Activated CD4-positive, alpha-beta T cell treated with anti-CD3 and anti-CD28 coated beads, Interleukin-2, amount 50 U/mL, for 4 hours (primary cell): ENCODE measurements at regions not wholly inside any gene's neighbourhood (a gene's known extent, or its start where the extent isn't known, plus 50 kb on each side); places are given as distances from the start of the nearest gene placed in this dataset.
"Not testable (repeated sequence)": the region's sequence is repeated elsewhere in the genome, so short reads cannot be mapped to it uniquely, and the experiment has no call there.

Source experiments
- DNase-seq, 2 experiments: peaks; one replicate each; pipeline ENCODE4 v3.0.0-alpha.2; 2020

DNA sequence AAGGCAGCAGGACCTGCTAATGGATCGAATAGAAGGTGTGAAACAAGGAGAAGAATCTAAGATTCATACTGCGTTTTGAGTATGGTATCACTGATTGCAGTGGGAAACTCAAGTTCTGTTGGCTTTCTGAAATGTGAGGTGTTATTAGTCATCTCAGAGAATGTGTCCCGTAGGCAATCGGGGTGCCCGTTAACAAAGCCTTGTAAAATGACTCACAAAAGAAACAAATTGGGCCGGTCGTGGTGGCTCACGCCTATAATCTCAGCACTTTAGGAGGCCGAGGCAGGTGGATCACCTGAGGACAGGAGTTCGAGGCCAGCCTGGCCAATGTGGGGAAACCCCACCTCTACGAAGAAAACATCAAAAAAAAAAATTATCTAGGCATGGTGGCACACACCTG lies 118.2 kb upstream of the C7orf33 start:
- DNase-seq = no peak

DNA sequence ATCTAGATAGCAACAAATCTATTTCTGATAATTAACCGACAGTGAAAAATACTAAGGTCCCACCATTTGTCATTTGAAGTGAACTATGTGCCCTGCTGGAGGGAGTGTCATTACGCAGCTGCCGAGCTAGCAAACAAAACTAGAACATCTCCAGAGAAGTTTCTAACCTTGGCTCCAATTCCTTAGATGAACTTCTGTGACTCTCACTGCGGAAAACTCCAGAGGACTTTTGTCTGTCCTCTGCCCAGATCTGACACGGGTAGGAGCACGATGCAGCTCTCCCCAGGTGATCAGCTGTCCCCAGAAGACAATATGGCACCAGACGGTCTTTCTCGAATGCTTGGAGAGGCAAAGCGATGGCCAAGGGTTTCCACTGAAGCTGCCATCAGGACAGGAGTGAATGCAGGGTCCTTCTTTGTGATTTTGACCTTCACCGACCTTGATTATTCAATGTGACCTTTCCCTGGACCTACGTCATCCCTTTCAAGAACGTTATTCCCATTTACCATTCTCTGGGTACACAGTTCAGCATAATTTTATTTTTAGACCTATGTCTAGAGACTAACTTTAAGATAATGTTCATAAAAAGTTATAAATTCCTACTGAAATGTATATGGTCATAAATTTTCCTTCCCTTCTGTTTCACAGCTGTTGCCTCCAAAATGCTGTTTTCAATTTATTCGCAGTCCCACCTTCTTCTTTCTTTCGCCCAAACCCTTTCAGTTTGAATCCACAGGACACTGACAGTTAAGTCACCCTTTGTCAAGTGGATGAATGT lies 116.7 kb upstream of the C7orf33 start:
- no peak for DNase-seq

DNA sequence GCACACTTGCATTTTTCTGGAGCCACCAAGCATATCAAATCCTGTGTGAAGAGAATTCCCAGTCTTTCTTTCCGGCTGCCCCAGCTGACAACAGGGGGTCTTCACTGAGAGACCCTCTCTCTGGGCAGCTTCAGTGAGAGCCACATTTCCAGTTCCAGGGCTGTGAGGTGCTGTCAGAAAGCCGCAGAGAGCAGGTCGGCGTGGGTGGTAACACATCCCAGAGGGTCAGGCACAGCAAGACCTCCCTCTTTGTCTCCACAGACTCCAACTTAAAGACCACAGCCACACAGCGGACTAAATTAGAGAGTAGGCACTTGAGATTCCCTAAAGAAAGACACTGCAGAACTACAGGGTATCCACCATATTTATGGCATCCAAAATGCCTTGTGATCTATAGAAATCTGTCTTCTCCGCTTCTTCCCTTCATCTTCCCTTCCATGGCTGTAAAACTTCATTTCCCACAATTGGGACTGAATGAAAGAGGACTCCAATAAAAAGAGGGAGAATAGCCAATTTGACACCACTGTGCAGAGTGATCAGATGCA lies 116.0 kb upstream of the C7orf33 start:
- no peak for DNase-seq

DNA sequence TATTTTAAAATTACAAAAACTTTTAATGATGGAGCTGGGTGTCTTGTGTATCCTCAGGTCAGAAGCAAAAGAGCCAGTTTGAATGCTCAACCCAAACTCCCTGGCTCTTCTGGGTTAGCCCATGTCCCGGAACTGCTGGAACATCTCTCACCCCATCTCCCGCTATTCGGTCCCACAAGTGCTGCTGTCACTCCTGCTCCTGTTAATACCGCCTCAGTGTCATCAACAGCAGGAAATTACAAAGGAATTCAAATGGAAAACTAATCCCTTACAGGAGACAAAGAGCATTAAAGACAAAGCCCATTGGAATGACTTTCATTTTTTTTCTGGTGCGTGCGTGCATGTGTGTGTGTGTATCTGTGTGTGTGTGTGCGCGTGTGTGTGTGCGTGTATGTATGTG lies 112.0 kb upstream of the C7orf33 start:
- no peak for DNase-seq

DNA sequence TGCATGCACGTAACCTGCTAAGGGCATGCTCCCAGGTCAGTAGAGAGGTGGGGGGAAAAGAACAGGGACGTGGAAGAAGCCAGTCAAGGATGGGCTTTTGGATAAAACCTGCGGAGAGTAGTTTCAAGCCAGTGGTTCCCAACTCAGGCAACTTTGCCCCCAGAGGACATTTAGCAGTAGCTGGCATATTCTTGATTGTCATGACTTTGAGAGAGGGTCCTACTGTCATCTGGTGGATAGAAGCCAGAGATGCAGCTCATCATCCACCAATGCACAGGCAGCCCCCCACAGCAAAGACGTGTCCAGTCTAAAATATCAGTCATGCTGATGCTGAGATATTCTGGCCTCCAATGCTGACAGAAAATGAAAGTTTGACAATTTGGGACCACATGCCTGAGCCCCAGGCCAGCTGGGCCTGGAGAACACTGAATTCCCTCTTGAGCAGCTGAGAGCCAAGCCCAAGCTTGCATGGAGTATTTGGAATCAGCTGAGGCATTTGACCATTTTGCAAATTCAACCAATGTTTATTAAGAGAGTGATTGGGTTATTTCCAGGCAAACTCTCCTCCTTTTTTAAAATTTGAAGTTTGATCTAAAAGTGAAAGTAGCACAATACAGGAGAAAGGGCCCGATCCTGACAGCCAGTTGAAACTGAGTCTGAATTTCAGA lies 110.0 kb upstream of the C7orf33 start:
- DNase-seq = no peak

DNA sequence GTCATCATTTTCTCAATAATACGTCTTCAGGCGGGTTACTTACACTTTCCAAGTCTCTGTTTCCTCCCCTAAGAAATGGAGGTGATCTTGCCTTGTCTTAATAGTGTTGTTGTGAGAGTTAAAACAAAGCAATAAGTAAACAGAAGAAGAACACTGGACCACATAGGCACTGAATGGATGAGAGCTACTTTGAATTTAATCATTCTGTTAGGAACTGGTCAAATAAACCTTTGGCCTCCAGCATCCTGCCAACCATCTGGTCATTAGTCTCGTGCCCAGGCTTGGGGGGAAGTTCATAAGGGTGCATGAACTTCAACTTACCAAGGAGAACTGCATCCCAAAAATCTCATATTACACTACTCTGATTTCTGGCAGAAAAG lies 109.4 kb upstream of the C7orf33 start:
- DNase-seq = no peak

DNA sequence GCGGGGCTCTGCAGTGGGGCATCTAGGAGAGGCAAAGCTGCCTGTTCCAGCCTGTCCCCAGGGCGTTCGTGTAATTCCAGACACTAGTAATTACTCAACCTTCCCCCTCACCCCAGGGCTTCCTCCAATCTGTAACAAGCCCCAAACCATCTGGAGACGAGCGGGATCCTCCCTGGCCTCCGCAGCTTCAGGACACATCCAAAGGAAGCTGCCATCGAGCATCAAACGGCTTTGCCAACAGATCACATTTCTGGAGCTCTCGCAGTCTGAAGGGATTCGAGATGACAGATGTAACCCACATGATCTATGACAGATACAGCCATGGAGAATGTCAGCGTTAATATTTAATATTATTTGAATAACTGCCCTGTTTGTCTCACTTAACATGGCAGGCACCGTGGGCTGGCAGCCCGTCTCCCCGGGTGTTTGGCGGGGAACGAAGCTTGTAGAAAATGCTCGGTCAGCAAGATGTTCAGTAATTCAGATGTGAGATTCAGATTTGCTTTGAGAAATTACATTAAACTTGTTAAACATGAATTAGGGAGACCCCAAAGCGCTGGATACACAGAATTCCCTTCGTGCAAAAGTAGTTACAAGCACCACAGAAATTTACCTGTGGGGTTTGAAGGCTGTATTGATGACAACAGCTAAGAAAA lies 108.5 kb upstream of the C7orf33 start:
- DNase-seq = no peak

DNA sequence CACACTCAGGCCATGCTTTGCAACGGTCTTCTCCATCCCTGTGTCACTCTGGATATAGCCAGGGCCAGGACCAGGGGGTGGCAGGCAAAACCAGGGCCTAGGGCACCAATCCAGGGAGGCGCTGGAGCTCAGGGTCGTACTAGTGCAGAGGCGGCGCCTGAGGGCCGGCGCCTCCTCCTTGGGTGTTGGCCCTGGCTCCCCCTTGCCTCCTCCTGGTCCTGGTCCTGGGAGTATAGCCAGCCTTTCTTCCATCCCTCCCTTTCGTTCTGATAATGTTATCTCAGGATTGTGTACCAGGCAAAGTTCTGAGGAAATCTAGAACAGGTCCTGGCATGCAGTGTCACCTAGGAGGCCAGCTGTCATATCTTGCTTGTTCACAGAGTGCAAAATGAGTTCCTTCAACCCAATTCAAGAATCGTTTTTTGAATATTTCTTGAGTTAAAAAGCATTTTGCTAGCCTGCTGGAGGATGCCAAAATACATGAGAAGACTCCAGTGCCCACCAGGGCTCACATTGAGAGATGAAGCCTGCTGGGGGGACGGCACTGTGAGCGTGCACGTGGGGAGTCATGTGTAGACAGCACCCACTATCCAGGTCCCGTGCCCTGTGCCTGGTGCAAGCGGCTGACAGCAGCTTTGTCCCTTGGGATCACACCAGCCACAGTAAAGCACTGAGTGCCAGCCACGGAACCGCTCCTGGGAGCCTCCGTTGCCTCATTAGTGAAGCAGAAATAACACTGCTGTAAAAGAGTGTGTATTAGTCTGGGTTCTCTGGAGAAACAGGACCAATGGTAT lies 106.9 kb upstream of the C7orf33 start:
- DNase-seq = no peak

DNA sequence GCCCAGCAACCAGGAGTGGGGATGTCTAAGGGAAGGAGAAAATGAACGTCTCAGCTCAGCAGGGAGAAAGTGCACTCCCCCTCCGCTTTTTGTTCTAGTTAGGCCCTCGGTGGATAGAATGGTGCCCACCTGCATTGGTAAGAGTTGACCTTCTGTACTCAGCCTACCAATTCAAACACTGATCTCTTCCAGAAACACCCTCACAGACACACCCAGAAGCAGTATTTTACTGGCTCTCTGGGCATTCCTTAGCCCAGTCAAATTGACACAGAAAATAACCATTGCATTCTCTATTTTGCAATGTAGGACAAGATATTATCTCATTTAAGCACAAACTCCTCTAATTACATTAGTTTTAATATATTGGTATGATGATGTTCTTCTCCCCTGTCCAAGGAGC lies 106.1 kb upstream of the C7orf33 start:
- no peak for DNase-seq

DNA sequence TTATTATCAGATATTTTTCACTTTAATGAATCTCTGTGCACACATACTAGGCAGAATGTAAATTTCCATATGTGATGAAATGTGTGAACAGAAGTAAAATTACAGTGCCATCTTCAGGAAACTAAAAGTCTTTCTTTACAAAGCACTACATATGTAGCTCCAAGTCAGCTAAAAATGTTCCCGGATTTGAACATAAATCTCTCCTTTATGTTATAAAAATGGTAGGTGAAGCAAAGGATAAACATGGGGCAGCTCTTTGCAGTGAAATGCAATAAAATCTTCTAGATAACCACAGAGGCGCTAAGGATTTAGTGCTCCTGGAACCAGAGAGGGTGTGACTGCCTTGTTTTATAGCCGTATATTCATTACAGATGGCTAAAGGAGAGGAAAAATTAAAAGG lies 104.9 kb upstream of the C7orf33 start:
- no peak for DNase-seq

DNA sequence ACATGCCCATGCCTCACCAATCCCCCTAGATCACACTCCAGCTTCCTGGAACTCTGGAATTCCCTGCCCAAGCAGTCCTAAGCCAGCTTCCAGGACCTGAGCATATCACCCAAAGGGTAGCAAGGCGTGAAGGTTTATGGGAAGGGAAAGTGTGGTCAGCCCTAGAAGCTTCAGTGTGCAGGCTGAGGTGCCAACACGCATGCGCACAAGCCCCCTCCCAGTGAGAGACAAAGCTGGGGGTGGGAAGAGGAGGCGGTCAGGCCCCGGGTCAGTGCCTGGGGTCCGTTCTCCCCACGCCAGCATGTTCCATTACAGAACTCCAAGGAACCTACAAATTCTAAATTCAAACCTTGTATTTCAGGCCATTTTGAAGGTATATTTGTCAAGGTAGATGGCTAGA lies 103.6 kb upstream of the C7orf33 start:
- DNase-seq = no peak

DNA sequence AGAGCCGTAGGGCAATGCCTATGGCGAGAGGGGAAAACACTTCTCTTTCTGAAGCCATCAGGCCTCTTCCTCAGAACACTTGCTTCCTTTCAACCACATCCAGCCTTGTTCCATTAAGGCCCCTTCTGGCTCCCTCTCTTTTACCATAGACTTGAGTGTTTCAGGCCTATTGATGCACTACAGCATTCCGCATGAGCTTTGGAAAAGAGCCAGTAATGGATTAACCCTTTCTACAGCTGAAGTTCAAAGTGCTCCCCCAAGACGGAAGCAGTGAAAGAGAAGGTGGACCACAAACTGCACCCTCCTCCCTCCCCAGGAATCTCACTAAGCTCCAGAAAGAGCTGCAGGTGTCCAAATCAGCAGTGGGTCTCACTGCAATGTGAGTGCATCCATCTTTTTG lies 102.7 kb upstream of the C7orf33 start:
- no peak for DNase-seq

DNA sequence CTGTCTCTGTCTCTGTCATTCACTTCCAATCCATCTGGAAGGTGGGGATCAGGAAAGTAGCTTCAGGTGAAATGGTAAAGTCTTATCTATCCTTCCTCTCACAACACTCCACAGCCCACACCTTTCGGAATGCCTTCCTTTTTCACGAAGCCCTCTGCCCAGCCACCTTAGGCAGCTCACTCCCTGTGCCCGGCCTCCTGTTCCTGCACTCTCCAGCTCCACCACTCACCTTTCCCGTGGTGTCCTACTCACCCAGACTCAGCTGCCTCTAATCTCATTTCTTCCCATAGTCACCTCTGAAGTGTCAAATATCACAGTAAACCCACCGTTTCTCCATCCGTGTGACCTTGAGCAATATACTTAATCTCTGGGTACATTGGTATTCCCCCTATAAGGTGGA lies 100.9 kb upstream of the C7orf33 start:
- DNase-seq = no peak

DNA sequence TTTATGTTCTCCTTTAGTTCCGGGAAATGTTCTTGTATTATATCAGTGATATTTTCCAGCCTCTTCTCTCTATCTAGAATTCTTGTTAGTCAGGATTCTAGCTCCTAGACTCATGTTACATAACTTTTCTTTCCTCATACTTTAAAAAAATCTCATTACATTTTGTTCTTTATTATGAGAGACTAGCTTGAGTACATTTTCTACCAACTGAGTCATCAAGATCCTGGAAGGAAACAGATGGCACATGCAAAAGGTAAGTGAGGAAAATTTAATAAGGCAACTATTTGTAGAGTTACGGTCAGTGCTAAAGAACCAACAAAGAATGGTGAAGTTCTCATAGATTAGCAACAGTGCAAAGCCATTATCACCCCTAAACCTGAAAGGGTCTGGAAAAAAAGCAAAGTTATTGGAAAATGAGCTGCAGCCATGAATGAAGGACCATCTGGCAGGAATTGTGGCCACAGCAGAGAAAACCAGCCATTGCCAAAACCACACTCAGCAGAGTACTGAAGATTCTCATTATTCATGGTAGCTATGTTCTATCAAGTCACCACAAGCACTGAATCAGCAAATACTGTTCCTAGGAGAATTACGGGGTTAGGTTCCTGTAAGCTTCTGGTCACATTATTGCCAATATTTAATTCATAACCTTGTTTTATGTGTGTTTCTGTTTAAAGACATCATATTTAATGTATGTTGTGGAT lies 98.3 kb upstream of the C7orf33 start:
- no peak for DNase-seq

DNA sequence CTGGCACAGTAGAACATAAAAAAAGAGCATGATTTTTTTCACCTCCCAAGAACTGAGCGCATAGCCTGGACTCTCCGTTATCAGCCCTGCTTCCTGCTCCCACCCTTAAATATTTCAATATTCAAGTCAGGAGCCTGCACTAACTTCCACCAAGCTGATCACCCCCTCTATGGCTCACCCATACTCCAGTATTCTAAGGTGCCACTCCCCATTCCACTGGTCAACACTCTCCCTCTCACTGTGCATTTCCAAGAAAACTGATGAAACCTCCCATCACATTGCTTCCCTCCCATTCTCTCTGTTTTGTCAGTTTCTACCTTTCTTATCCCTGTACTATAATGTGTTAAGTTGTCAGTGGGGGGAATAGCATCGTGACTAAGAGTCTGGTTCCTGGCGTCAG lies 95.0 kb upstream of the C7orf33 start:
- DNase-seq = no peak

DNA sequence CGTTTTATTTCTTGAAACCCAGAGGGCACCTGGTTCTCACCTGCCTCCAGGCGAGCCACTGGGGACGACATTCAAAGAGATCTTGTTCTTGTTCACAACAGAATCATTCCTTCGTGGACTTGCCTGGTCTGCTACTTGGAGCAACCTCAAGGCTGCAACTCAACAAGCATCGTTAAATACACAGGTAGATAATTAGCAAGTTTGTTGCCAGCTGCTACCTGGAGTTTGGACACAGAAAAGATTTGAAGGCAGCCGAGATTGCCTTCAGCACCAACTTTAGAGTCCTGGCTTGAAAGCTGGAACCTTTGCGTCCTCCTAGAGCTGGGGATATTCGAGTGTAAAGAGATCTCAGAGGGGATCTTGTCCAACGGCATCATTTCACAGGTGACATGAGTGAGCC lies 89.6 kb upstream of the C7orf33 start:
- DNase-seq = no peak

DNA sequence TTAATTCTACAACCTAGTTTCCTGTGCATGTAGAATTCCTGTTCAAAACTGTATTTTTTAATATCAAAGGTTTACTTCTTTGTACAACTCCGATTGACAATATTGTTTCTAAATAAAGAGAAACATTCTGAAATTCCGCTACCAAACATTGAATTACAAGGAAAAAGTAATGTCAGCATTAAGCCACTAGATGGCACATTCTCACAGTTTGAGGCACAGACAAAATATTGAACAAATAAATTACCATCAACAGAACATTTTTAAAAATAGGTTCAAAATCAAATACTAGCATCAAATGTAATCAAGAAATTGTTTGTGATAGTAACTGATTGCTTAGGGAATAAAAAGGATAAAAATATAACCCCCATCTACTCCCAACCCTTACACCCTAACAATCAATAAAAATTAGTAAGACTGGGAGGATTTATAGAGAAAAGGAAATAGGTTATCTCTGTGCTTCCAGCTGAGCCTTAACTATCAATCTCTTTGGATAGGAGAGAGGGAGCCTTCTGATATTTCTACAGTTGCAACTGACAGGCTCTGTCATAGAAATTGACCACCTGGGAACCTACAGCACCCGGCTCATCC lies 86.6 kb upstream of the C7orf33 start:
- no peak for DNase-seq

DNA sequence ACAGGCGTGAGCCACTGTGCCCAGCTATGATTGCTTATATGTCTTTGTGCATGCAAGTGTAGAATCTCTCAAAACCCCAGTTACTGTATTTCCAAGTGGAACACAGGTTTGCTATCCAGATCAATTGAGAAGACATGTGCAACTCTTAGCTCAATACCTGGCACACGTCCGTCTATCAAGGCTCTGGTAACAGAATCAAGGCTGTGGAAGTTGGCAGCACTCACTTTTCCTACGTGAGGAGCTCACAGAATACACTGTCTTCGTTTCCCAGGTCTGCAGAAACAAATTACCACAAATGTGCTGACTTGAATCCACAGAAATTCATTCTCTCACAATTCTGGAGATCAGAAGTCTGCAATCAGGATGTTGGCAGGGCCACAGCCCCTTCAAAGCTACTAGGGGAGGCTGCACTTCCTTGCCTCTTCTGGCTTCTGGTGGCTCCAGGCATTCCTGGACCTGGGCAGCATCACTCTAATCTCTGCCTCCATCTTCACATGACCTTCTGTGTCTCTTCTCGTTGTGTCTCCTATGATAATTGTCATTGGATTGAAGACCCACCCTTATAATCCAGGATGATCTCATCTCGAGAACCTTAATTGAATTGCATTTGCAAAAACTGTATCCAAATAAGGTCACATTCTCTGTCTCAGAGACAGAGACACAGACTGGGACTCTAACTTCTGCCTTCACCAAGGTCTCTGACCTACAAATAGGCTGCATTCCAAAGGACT lies 84.8 kb upstream of the C7orf33 start:
- no peak for DNase-seq

DNA sequence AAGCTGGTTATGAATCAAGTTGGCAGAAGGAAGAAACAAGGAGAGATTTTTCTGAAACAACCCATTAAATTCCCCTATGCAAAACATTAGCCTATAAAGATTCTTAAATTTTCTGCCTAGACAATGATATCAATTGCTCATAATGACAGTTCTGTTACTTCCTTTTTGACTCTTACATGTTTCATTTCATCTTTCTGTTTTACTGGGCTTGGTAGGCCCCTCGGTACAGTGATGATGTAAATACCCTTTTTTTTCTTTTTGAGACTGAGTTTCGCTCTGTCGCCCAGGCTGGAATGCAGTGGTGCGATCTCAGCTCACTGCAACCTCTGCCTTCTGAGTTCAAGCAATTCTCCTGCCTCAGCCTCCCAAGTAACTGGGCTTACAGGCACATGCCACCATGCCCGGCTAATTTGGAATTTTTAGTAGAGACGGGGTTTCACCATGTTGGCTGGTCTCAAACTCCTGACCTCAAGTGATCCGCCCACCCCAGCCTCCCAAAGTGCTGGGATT lies 83.4 kb upstream of the C7orf33 start:
- DNase-seq = not testable (repeated sequence)

DNA sequence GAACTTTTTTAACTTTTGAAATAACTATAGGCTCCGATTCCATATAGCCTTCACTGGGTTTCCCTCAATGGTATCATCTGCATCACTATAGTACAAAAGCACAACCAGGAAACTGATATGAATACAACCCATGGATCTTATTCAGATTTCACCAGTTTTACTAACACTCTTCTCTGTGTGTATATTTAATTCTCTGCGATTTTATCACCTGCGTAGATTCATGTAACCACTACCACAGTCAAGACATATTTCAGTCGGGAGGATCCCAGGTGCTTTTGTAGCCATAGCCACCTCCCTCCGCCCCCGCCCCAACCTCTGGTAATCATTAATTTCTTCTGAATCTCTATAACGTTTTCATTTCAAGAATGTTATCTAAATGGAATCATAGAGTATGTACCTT lies 82.8 kb upstream of the C7orf33 start:
- no peak for DNase-seq

DNA sequence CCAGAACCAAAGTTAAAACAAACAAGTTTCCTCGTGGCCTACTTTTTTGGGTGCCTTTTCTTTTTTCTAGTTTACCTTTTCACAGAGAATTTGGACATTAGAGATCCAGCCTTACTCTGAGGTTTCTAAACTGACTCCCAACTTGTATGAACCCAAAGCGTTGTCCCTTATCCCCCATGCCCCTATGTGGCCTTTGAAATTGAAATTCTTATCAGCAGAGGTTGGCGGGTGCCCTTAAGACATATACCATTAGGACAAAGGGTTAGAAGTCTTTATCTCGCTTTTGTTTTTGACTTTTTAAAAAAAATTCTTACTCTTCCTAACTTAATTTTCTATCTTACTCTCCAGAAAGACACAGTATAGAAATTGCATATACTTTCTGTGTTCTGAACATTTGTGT lies 76.3 kb upstream of the C7orf33 start:
- DNase-seq = no peak
